ENCODE measurements at regions not wholly inside any gene's neighbourhood (a gene's known extent, or its start where the extent isn't known, plus 50 kb on each side); places are given as distances from the start of the nearest gene placed in this dataset.

DNA sequence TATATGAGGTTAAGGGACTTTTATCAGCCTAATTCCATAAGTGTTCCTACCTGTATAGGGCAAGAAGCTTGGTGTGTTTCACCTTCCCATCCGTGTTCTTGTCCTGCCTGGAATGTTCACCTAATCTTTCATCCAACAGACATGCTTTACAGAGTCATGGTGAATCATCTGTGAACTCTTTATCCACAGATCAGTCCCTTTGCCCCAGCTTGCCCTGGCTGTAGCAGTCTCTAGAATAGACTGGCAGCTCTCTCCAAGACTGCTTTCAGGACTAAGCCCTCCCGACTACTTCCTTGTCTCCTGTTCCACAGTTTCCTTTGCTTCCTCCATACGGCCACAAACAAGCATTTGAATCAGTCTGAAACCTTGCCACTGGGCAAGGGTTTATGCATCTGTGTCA, 177.9 kb upstream of the IL15 start:
- TF ChIP-seq, protein P1, sequence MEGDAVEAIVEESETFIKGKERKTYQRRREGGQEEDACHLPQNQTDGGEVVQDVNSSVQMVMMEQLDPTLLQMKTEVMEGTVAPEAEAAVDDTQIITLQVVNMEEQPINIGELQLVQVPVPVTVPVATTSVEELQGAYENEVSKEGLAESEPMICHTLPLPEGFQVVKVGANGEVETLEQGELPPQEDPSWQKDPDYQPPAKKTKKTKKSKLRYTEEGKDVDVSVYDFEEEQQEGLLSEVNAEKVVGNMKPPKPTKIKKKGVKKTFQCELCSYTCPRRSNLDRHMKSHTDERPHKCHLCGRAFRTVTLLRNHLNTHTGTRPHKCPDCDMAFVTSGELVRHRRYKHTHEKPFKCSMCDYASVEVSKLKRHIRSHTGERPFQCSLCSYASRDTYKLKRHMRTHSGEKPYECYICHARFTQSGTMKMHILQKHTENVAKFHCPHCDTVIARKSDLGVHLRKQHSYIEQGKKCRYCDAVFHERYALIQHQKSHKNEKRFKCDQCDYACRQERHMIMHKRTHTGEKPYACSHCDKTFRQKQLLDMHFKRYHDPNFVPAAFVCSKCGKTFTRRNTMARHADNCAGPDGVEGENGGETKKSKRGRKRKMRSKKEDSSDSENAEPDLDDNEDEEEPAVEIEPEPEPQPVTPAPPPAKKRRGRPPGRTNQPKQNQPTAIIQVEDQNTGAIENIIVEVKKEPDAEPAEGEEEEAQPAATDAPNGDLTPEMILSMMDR (IDR thresholded peaks at IDR 0.05; ENCODE audit: low read depth, low read length, poor library complexity, severe bottlenecking) = no peak
- TF ChIP-seq EZH2phosphoT487 (IDR thresholded peaks at IDR 0.05; ENCODE audit: borderline replicate concordance, low read length) = no peak
